ENCODE measurements at regions not wholly inside any gene's neighbourhood (a gene's known extent, or its start where the extent isn't known, plus 50 kb on each side); places are given as distances from the start of the nearest gene placed in this dataset.

GRCh38 chr11:8321876-8322275, 58.2 kb upstream of the LMO1 start:
- DNase-seq = no peak

GRCh38 chr11:8320076-8320475, 56.4 kb upstream of the LMO1 start:
- DNase-seq = no peak

GRCh38 chr11:8318536-8318935, 54.9 kb upstream of the LMO1 start:
- peak; percentile 10 for DNase-seq

GRCh38 chr11:8317159-8317558, 53.5 kb upstream of the LMO1 start:
- no peak for DNase-seq

GRCh38 chr11:8315954-8316353, 52.3 kb upstream of the LMO1 start:
- no peak for DNase-seq

- no peak for DNase-seq
These were observed 51.8 kb upstream of the LMO1 start for GRCh38 chr11:8315463-8315862.

GRCh38 chr11:8314916-8315315, 51.2 kb upstream of the LMO1 start:
- no peak for DNase-seq

GRCh38 chr11:8313504-8314090, 49.9 kb upstream of the LMO1 start:
- DNase-seq = no peak

Measured in NCI-H345 (cell line).